Mesothelial cell of epicardium (in vitro differentiated cells): ENCODE measurements at regions not wholly inside any gene's neighbourhood (a gene's known extent, or its start where the extent isn't known, plus 50 kb on each side); places are given as distances from the start of the nearest gene placed in this dataset.

Source experiments
- DNase-seq, 2 experiments: peaks; one replicate each; pipeline ENCODE4 v3.0.0; 2021; ENCODE audit warnings: low spot score in 2 of 2; ENCODE audit not compliant: unreplicated experiment in 2 of 2
- H3K27ac Mint-ChIP-seq: 2 replicates; pipeline ENCODE4 v1.8.0; 2021; ENCODE audit warnings: mixed read lengths
- H3K27me3 Mint-ChIP-seq: 2 replicates; pipeline ENCODE4 v1.8.0; 2021; ENCODE audit warnings: low read depth, mixed read lengths
- H3K36me3 Mint-ChIP-seq: 2 replicates; pipeline ENCODE4 v1.8.0; 2021; ENCODE audit warnings: mixed read lengths
- H3K4me1 Mint-ChIP-seq: 2 replicates; pipeline ENCODE4 v1.8.0; 2021; ENCODE audit warnings: mixed read lengths
- H3K4me3 Mint-ChIP-seq: 2 replicates; pipeline ENCODE4 v1.8.0; 2021; ENCODE audit warnings: mild to moderate bottlenecking, moderate library complexity, mixed read lengths
- H3K9me3 Mint-ChIP-seq: 2 replicates; pipeline ENCODE4 v1.8.0; 2021; ENCODE audit warnings: mixed read lengths
- TF ChIP-seq, protein P1 (sequence below): fragments of 200-600 bp; sonication (generic); IDR thresholded peaks from one replicate; pipeline ENCODE4 v1.5.0; 2021; ENCODE audit warnings: antibody characterized with exemption; ENCODE audit not compliant: unreplicated experiment

DNA sequence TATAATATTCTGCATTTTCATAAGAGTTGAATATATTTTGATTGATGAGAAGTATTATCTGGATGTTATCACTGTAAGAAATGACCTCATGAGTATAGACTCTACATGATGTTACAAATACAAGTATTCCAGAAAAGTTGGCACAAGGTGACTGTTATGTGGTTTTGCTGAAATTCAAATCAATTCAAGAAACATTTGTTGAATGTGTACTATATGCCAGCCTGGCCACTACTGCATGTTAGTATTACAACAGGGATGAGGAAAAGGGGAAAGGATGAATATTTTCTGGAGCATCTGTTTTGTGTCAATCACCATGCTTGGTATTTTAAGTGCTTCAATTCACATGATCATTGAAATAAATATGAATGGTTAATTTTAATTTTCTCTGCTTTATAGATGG is 250.9 kb upstream of the PBX1 start:
- H3K4me3 Mint-ChIP-seq: no peak overlapping the region
- no peak overlapping the region for H3K27ac Mint-ChIP-seq
- DNase-seq: no peak
- no peaks in the 10 kb centered on the region for H3K36me3 Mint-ChIP-seq
- TF ChIP-seq, protein P1, sequence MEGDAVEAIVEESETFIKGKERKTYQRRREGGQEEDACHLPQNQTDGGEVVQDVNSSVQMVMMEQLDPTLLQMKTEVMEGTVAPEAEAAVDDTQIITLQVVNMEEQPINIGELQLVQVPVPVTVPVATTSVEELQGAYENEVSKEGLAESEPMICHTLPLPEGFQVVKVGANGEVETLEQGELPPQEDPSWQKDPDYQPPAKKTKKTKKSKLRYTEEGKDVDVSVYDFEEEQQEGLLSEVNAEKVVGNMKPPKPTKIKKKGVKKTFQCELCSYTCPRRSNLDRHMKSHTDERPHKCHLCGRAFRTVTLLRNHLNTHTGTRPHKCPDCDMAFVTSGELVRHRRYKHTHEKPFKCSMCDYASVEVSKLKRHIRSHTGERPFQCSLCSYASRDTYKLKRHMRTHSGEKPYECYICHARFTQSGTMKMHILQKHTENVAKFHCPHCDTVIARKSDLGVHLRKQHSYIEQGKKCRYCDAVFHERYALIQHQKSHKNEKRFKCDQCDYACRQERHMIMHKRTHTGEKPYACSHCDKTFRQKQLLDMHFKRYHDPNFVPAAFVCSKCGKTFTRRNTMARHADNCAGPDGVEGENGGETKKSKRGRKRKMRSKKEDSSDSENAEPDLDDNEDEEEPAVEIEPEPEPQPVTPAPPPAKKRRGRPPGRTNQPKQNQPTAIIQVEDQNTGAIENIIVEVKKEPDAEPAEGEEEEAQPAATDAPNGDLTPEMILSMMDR: no peak
- H3K9me3 Mint-ChIP-seq: no peaks in the 10 kb centered on the region
- H3K4me1 Mint-ChIP-seq: peaks cover 12% of the 10 kb centered on the region
- H3K27me3 Mint-ChIP-seq: no peaks in the 10 kb centered on the region

DNA sequence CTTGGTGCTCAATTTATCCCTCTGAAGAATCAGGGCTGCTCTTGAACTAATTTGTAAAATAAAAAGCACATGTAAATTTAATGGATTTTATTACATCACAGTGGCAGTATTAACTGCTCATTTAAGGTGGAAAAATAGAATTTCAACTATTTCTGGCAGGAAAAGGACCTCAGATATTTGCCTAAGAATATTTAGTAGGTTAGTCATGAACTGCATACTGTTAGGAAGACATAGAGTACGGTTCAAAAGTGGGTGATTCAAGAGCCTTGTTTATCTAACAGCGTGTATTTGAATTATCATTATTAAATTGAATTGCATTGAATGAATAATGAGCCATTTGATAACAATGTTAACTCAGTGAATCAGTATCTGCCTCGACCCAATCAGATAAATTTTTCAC is 248.8 kb upstream of the PBX1 start:
- TF ChIP-seq, protein P1: no peak

DNA sequence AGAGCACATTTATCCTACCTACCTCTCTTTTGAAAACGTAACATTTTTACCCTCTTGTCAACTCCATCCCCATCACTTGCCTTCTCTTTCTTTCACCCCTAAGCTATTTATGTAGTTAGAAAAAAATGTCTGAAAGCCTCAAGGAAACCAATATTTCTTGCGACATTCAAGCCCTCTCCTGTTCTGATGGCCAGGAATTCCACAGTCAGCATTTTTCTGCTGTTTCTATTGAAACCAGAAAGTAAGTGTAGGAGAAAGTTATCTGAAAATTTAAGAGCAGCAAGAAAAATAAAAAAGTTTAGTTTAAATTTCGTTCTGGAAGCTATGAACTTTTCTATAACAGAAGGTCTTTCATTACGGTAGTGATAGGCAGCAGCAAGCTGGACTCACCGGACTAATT is 247.6 kb upstream of the PBX1 start:
- DNase-seq: no peak
- no peaks in the 10 kb centered on the region for H3K27me3 Mint-ChIP-seq
- peak overlapping the region; percentile 9 for H3K4me3 Mint-ChIP-seq
- H3K4me1 Mint-ChIP-seq: peaks cover 35% of the 10 kb centered on the region
- H3K27ac Mint-ChIP-seq: peak overlapping the region; percentile 77
- no peaks in the 10 kb centered on the region for H3K9me3 Mint-ChIP-seq
- TF ChIP-seq, protein P1: no peak
- no peaks in the 10 kb centered on the region for H3K36me3 Mint-ChIP-seq

More for the DNA sequence above, 248.8 kb upstream of the PBX1 start:
- Mint-ChIP-seq H3K4me3 (no peak overlapping the region), H3K27me3 (no peaks in the 10 kb centered on the region), H3K9me3 (no peaks in the 10 kb centered on the region), H3K4me1 (peaks cover 30% of the 10 kb centered on the region), H3K36me3 (no peaks in the 10 kb centered on the region), H3K27ac (no peak overlapping the region)
- DNase-seq: no peak

DNA sequence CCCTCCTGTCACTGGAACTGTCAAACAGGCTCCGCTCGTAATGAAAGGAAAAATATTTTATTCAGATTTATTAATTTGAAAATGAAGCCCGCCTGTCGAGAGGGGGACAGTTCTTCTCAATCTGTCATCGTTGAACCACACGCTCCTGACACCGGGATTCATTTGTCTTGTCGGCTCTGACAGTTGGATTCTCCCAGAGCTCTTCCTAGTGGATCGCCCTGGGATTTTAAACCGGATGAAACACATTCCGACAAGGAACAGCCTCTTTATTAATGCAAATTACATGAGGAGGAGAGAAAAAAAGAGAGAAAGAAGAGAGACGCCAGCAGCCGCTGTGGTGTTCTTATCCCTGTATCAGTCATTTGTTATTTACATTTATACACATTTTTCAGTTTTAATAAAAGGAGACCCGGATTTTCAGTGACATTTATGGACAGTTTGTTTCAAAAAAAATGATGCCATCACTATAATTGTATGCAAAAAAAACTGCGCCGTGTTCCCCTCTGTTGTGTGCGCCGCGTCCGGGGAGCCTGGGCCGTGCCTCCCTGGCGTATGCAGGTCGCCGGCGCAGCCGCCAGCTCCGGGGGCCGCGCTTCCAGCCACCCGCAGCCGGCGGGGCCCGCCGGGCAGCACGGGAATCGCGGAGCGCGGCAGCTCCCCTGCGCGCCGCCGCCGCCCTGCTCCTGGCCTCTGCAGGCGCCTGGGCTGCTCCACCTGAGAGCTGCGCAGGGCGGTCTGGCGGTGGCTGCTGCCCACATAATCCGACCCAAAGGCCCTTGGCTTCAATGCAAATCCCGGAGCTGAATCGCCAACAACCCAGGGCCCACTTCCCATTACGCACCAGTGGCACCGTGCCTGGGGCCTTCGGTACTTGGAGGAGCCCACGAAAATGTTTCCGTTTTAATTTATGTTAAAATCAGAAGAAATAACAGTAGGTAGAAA is 237.9 kb upstream of the PBX1 start:
- H3K27ac Mint-ChIP-seq: peak overlapping the region; percentile 73
- H3K4me1 Mint-ChIP-seq: peaks cover 13% of the 10 kb centered on the region
- H3K36me3 Mint-ChIP-seq: no peaks in the 10 kb centered on the region
- TF ChIP-seq, protein P1: no peak
- no peaks in the 10 kb centered on the region for H3K27me3 Mint-ChIP-seq
- H3K4me3 Mint-ChIP-seq: peak overlapping the region; percentile 72
- H3K9me3 Mint-ChIP-seq: no peaks in the 10 kb centered on the region
- peak; percentile 36 to 42 for DNase-seq

DNA sequence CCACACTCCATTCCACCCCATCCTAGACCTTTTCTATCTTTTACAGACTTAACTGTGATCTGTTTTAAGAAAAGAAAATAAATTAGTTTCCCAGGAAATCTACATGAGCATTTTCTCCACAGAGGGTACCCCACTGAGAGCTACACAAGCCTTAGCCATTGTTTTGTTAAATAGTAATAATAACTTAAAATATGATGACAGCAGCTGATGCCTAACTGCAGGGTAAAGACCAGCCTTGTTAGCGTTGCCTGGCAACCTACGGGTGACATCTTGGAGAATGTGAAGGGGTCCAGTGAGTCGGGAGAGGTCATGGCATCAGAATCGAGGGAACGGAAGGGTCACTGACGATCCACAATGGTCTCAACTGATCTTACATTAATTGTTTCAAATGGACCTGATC is 233.2 kb upstream of the PBX1 start:
- no peak overlapping the region for H3K27ac Mint-ChIP-seq
- peaks cover 18% of the 10 kb centered on the region for H3K9me3 Mint-ChIP-seq
- no peak for DNase-seq
- TF ChIP-seq, protein P1: no peak
- no peaks in the 10 kb centered on the region for H3K27me3 Mint-ChIP-seq
- H3K4me3 Mint-ChIP-seq: no peak overlapping the region
- H3K4me1 Mint-ChIP-seq: peaks cover 6% of the 10 kb centered on the region
- peaks cover 7% of the 10 kb centered on the region for H3K36me3 Mint-ChIP-seq
